Skeletal muscle cell (primary cell): ENCODE measurements at regions not wholly inside any gene's neighbourhood (a gene's known extent, or its start where the extent isn't known, plus 50 kb on each side); places are given as distances from the start of the nearest gene placed in this dataset.

Experiments
- DNase-seq: peaks from one replicate; pipeline ENCODE4 v3.0.0-alpha.2; 2010; ENCODE audit warnings: low read depth
- H3K4me3 ChIP-seq: 2 replicates; pipeline ENCODE4 v1.5.1; 2011; ENCODE audit warnings: low read depth, mild to moderate bottlenecking, control low read depth, low read length, moderate library complexity

- DNase-seq = no peak
- H3K4me3 ChIP-seq = no peak overlapping the region
Observed at GRCh38 chr1:193565971-193566577, 379.7 kb upstream of the B3GALT2 start.

DNA sequence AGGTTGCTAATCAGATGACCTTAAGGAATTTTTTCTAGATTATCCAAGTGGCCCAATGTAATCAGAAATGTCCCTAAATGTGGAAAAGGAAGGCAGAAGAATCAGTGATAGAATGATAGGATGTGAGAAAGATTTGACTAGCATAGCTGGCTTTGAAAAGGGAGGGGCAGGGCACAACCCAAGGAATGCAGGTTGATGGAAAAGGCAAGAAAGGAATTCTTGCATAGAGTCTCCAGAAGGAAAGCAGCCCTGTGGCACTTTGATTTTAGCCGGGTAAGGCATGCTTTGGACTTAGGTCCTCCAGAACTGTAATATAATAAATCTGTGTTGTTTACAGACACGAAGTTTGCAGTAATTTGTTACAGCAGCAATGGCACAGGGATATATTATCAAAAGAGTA is 375.7 kb upstream of the B3GALT2 start:
- H3K4me3 ChIP-seq = no peak overlapping the region
- no peak for DNase-seq

GRCh38 chr1:193558491-193559028 is 372.1 kb upstream of the B3GALT2 start:
- DNase-seq = peak; percentile 95
- H3K4me3 ChIP-seq = no peak overlapping the region

GRCh38 chr1:193555662-193556441 is 369.4 kb upstream of the B3GALT2 start:
- H3K4me3 ChIP-seq = no peak overlapping the region
- DNase-seq = no peak

DNA sequence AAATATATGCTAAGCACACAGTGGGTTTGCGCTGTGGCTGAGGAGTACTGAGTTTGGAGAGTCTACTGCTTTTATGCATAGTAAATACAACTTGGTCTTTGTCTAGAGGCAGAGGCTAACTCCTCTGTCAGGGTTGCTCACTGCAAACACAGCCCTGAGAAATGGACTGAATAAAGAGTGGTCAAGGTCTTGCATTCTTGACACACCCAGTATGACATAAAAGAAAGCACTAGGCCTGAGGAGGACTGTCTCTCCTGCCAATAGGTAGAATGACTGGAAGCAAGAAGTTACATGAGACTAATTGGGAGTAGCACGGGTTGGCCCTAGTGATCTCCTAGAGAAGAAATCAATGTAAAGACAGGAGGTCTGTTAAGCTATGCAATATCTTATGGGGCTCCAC is 367.2 kb upstream of the B3GALT2 start:
- DNase-seq = no peak

GRCh38 chr1:193552274-193552673 is 365.9 kb upstream of the B3GALT2 start:
- H3K4me3 ChIP-seq = no peak overlapping the region

More for the DNA sequence above, 367.2 kb upstream of the B3GALT2 start:
- no peak overlapping the region for H3K4me3 ChIP-seq

DNA sequence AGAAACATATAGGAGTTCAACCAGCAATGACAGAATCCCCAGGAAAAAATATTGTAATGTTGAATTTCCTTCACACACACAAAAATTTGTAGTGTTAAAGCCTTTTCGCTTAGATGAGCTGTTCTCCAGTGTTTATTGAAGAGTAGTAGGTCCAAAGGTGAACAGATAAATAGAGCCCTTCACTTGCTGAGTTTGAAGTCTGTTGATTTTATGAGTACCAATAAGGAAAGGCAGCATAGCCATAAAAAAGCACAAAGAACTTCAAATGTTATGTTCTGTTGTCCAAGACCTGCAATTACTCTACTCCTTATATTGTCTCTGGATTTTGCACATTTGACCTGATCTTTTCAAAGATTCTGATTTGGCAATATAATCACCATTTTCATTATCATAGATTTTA is 362.7 kb upstream of the B3GALT2 start:
- no peak overlapping the region for H3K4me3 ChIP-seq
- DNase-seq = no peak

More at GRCh38 chr1:193552274-193552673, 365.9 kb upstream of the B3GALT2 start:
- DNase-seq = no peak

GRCh38 chr1:193545171-193545570 is 358.8 kb upstream of the B3GALT2 start:
- no peak for DNase-seq
- H3K4me3 ChIP-seq = no peak overlapping the region

DNA sequence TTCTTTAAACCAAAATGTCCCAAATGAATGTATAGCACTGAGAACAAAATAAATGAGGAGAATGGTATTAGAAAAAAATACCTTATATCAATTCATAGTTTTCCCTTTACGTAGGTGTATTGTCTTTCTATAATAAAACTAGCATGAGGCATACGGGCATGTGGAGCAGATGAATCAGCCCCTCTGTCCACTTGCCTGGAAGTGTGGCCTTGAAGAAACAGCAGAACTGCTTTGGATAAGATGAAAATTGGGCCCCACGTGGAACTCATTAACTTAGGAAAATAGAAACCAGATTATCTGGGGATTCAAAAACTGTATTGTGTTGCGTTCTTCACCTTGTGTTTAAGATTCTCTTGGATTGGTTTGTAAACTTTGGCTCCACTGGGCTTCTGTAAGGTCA is 356.8 kb upstream of the B3GALT2 start:
- DNase-seq = no peak
- H3K4me3 ChIP-seq = no peak overlapping the region

DNA sequence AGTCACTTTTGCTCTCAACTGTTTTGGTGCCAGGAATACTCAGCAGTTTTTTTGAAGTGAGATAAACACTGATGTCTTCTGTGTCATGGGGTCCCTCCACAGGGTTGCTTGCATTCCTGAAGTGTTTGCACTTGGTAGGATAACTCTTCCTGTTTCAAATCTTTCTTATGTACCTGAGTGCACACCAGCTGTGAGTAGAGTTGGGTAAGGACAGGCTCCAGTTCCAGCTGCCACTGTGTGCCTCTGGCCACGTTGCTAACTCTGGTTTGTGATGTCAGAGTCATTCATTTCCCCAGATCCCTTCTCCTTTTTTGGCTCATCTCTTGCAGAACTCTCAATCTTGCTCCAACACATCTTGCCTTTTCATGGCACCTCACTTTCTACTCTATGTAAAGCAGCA is 356.3 kb upstream of the B3GALT2 start:
- no peak for DNase-seq
- no peak overlapping the region for H3K4me3 ChIP-seq

GRCh38 chr1:193540511-193540910 is 354.1 kb upstream of the B3GALT2 start:
- DNase-seq = no peak
- H3K4me3 ChIP-seq = no peak overlapping the region

DNA sequence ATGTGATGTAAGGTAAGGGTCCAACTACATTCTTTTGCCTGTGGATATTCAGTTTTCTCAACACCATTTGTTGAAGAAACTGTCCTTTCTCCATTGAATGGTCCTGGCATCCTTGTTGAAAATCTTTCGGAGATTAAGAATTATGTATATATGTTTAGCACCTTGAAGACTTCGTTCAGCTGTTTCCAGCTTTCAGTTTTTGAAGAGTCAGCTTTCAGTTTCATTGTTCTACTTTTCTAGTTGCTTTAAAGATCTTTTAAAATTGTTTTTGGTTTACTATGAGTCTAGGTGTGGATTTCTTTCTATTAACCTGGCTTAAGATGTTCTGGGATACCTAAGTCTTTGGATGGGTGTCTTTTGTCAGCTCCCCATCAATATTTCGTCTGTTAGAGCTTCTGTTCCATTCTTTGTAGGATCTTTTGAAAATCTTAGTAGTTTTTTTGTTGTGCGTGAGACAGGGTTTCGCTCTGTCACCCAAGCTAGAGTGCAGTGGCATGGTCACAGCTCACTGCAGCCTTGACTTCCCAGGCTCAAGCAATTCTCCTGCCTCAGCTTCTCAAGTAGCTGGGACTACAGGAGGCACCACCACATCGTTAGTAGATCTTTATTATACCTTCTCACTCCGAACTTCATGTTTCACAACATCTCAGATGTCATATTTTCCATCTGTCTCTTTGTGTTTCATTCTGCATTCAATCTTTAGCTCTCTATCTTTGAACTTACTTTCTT is 353.5 kb upstream of the B3GALT2 start:
- no peak overlapping the region for H3K4me3 ChIP-seq
- DNase-seq = no peak

DNA sequence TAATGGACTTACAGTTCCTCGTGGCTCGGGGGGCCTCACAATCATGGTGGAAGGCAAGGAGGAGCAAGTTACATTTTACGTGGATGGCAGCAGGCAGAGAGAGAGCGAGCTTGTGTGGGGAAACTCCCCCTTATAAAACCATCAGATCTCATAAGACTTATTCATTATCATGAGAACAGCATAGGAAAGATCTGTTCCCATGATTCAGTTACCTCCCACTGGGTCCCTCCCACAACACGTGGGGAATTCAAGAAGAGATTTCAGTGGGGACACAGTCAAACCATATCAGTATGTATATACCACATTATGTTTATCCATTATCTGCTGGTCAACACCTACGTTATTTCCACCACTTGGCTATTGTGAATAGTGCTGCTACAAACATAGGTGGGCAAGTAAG is 352.3 kb upstream of the B3GALT2 start:
- no peak overlapping the region for H3K4me3 ChIP-seq
- DNase-seq = no peak

- H3K4me3 ChIP-seq = no peak overlapping the region
- DNase-seq = no peak
Observed at GRCh38 chr1:193538003-193538354, 351.6 kb upstream of the B3GALT2 start.

GRCh38 chr1:193537266-193538002 is 351.0 kb upstream of the B3GALT2 start:
- DNase-seq = no peak
- H3K4me3 ChIP-seq = no peak overlapping the region

GRCh38 chr1:193533853-193534252 is 347.4 kb upstream of the B3GALT2 start:
- H3K4me3 ChIP-seq = no peak overlapping the region
- DNase-seq = no peak

DNA sequence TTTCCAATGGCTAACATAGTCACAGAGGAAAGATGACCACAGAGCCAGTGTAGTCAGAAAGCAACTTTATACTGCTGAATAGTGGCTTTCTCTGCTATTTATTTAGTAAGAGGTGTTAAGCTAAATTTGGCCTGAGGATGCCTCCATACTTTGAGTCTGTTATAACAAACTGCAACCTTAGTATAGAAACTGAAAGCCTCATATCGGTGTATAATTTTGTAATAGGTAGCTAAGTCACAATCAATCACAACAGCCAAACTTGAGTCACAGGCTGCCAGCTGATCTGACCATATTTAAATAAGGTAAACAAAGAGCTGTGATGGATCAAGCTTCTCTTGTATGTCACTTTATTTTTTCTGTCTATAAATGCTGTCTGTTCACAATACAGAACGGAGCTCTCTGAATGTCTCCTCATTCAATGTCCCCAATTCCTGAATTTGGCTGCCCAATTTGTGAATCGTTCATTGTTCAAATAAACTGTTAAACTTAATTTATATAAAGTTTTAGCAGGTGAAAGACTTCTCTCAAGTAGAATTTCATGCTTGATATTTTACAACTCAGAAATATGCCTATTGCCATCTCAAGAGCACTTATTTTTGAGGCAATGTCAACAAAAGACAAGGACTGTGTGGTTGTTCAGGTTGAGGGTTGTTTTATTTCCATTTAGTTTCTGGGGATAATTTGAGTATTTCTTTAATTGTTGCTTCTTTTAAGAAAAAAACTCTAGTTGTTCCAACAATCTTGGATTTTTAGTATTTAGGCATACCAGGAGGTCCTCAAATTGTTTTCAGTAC is 339.7 kb upstream of the B3GALT2 start:
- no peak overlapping the region for H3K4me3 ChIP-seq
- no peak for DNase-seq

DNA sequence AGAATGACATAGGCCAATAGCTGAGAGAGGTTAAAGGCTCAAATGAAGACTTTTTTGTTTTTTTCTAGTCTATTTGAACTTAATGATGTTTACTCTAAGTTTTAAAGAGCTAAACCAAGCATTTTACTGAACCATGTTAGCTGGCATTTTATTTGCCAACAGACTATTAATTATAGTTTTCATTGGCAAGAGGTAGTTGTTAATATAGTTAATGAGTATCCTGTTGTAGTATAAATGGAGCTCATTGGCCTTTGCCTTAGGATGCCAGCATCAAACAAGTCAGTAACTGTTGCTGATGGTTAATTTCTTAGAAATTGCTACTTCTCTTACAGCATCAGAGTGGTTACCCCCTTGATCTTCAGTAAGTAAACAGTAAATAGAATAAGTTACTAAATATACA is 339.0 kb upstream of the B3GALT2 start:
- no peak for DNase-seq
- no peak overlapping the region for H3K4me3 ChIP-seq

GRCh38 chr1:193524616-193525015 is 338.2 kb upstream of the B3GALT2 start:
- no peak overlapping the region for H3K4me3 ChIP-seq
- DNase-seq = no peak
